ENCODE measurements at regions not wholly inside any gene's neighbourhood (a gene's known extent, or its start where the extent isn't known, plus 50 kb on each side); places are given as distances from the start of the nearest gene placed in this dataset.
A peak's percentile ranks its signal among the peaks of the same experiment; 100 is the strongest.

DNA sequence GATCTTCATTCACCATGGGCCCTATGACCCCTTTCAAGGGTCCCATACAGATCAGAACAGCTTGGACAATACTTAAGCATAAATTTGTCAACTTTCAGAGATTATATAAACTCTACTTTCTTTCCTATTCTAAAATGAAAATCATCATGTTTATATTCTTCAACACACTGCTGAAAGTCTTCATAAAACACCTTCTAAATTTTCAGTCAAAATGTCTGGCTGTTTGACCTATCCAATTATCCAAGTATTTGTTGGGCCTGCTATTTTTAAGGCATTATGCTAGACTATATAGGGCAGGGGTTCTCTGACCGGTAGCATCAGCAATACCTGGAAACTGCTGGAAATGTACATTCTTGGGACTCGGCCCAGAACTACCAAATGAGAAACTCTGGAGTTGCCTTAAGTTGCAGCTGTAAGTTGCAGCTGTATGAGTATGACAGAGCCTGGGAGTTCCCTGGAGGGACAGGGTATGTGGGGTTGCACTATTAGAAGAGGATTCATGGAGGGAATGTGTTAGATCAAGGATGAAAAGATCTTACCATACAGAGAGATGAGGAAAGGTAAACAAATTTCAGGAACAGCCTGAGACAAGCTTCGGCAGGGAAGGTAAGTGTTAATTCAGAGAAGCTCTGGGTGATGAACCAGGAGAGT lies 293.0 kb downstream of the ADGB start:
- 82 to 84% methylated on average over 3 of the region's 3 CpGs for WGBS, 2 donors
- ATAC-seq (ENCODE audit: insufficient read depth, low FRiP score) (no peak), DNase-seq (peak in 2 of 3 donors; percentile 24 to 26)
- peaks cover 0 to 9% (median 0%) of the 10 kb centered on the region in 5 donors for H3K4me1 ChIP-seq (ENCODE audit: control insufficient read depth in 5 of 5, insufficient read depth in 5 of 5, low read length in 5 of 5)
- TF ChIP-seq CTCF (IDR thresholded peaks at IDR 0.05; ENCODE audit: control extremely low read depth, extremely low read depth): no peak
- H3K4me3 ChIP-seq: no peak overlapping the region
- H3K27me3 ChIP-seq (ENCODE audit: control insufficient read depth in 3 of 3, insufficient read depth in 3 of 3, low read length in 2 of 3): no peaks in the 10 kb centered on the region
- no peaks in the 10 kb centered on the region for H3K36me3 ChIP-seq (ENCODE audit: control insufficient read depth in 4 of 4, insufficient read depth in 4 of 4, low read length in 4 of 4)
- H3K9me3 ChIP-seq (ENCODE audit: control insufficient read depth in 4 of 4, insufficient read depth in 3 of 4, low read length in 3 of 4): no peaks in the 10 kb centered on the region
- no peak overlapping the region for H3K9ac ChIP-seq (ENCODE audit: insufficient read depth in 1 of 2, low read length in 2 of 2)
- H3K27ac ChIP-seq (ENCODE audit: low read depth in 1 of 2, low read length in 1 of 2): no peak overlapping the region

DNA sequence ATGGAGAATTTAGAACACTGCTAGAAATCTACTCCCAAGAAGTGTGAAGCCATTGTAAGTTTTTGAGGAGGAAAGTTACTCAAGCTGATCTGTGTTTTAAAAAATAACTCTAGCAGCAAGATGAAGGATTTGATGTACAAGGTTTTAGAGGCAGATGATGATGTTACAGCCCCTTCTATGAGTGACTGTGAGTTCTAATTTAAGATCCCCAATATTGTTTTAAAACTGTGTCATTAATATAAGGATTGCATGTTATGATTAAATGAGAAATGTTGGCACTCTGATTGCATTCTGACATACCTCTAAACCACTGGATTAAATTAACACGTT lies 293.5 kb downstream of the ADGB start:
- Histone ChIP-seq H3K27ac (ENCODE audit: low read depth in 1 of 2, low read length in 1 of 2) (no peak overlapping the region), H3K4me1 (ENCODE audit: control insufficient read depth in 5 of 5, insufficient read depth in 5 of 5, low read length in 5 of 5) (peaks cover 0 to 9% (median 0%) of the 10 kb centered on the region in 5 donors), H3K9me3 (ENCODE audit: control insufficient read depth in 4 of 4, insufficient read depth in 3 of 4, low read length in 3 of 4) (no peaks in the 10 kb centered on the region), H3K9ac (ENCODE audit: insufficient read depth in 1 of 2, low read length in 2 of 2) (no peak overlapping the region), H3K27me3 (ENCODE audit: control insufficient read depth in 3 of 3, insufficient read depth in 3 of 3, low read length in 2 of 3) (no peaks in the 10 kb centered on the region), H3K36me3 (ENCODE audit: control insufficient read depth in 4 of 4, insufficient read depth in 4 of 4, low read length in 4 of 4) (no peaks in the 10 kb centered on the region), H3K4me3 (no peak overlapping the region)
- DNase-seq: no peak
- WGBS, 2 donors: 17 to 29% methylated on average over 1 of the region's 1 CpG
- ATAC-seq (ENCODE audit: insufficient read depth, low FRiP score): no peak
- no peak for TF ChIP-seq CTCF (IDR thresholded peaks at IDR 0.05; ENCODE audit: control extremely low read depth, extremely low read depth)

DNA sequence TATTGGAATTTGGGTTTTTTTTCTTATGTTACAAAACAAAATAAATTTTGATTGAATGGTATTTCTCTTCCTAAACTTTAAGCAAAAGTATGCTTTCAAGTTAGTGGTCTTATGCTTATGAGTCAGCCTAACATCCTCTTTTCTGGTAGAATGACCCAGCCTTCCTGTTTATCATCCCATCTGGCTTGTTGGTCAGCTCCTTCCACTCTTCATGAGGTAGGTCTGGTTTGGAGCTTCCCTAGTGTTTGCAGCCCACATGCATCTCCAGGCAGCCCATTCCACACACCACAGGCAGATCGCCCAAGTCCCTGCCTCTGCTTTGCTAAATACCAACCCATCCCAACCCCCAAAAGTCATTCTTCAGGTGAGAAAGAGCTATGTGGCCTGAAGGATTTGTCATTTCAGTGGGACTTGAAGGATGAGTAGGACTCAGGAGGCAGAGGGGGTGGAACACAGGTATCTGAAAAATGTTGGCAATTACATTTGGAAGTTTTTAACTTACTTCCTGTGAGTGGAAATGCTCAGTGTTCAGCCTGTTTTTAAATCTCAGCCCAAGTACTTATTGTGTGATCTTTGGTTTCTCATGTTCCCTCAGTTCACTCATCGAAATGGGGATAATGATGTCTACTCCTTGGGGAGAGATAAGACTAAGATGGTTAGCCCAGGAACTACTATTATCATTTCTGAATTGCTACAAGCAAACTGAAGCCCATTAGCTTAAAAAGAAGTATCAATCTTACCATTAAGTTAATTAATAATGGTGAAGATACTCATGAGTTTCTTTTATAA lies 294.0 kb downstream of the ADGB start:
- DNase-seq: no peak
- no peak for TF ChIP-seq CTCF (IDR thresholded peaks at IDR 0.05; ENCODE audit: control extremely low read depth, extremely low read depth)
- Histone ChIP-seq H3K9ac (ENCODE audit: insufficient read depth in 1 of 2, low read length in 2 of 2) (no peak overlapping the region), H3K27me3 (ENCODE audit: control insufficient read depth in 3 of 3, insufficient read depth in 3 of 3, low read length in 2 of 3) (no peaks in the 10 kb centered on the region), H3K36me3 (ENCODE audit: control insufficient read depth in 4 of 4, insufficient read depth in 4 of 4, low read length in 4 of 4) (no peaks in the 10 kb centered on the region), H3K9me3 (ENCODE audit: control insufficient read depth in 4 of 4, insufficient read depth in 3 of 4, low read length in 3 of 4) (no peaks in the 10 kb centered on the region), H3K27ac (ENCODE audit: low read depth in 1 of 2, low read length in 1 of 2) (peak overlapping the region in 1 of 2 donors; percentile 20), H3K4me3 (no peak overlapping the region), H3K4me1 (ENCODE audit: control insufficient read depth in 5 of 5, insufficient read depth in 5 of 5, low read length in 5 of 5) (peaks cover 0 to 9% (median 0%) of the 10 kb centered on the region in 5 donors)
- WGBS, 2 donors: 66 to 68% methylated on average over 2 of the region's 2 CpGs
- ATAC-seq (ENCODE audit: insufficient read depth, low FRiP score): peak; percentile 61

Measured in lung (tissue), 11 donors.